OCI-LY7 (cell line): ENCODE measurements at regions not wholly inside any gene's neighbourhood (a gene's known extent, or its start where the extent isn't known, plus 50 kb on each side); places are given as distances from the start of the nearest gene placed in this dataset.

Experiments used
- EZH2phosphoT487 ChIP-seq: fragments of 200-600 bp; sonication (generic); IDR thresholded peaks from 2 replicates; pipeline ENCODE4 v1.6.1; 2018; ENCODE audit warnings: low read depth, borderline replicate concordance, mild to moderate bottlenecking, mixed run types, antibody characterized with exemption, low read length, moderate library complexity, mixed read lengths
- TF ChIP-seq, protein P1 (sequence below): fragments of 200-600 bp; sonication (generic); conservative IDR thresholded peaks from 2 replicates; pipeline ENCODE4 v1.5.1; 2014; ENCODE audit warnings: mild to moderate bottlenecking, antibody characterized with exemption, low read length, moderate library complexity, mixed read lengths

DNA sequence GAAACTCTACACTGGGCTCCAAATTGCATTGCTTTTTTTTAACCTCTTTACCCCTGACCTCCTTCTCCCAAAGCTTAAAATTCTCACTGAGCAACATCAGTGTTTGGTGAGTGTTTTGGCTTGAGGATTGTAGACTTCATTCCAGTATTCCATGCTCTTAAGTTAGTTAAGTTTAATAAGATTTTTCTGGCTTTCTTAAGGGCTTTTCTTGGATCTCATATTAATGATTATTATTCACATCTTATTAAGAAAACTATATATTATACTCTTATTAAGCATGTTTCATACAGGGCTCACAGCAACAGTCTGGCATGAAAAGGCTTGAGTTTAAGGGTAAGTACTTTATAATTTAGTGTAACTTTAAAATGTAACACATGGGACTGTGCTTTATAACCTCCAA is 141.8 kb downstream of the DISP1 start:
- TF ChIP-seq, protein P1, sequence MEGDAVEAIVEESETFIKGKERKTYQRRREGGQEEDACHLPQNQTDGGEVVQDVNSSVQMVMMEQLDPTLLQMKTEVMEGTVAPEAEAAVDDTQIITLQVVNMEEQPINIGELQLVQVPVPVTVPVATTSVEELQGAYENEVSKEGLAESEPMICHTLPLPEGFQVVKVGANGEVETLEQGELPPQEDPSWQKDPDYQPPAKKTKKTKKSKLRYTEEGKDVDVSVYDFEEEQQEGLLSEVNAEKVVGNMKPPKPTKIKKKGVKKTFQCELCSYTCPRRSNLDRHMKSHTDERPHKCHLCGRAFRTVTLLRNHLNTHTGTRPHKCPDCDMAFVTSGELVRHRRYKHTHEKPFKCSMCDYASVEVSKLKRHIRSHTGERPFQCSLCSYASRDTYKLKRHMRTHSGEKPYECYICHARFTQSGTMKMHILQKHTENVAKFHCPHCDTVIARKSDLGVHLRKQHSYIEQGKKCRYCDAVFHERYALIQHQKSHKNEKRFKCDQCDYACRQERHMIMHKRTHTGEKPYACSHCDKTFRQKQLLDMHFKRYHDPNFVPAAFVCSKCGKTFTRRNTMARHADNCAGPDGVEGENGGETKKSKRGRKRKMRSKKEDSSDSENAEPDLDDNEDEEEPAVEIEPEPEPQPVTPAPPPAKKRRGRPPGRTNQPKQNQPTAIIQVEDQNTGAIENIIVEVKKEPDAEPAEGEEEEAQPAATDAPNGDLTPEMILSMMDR, result no peak
- TF ChIP-seq EZH2phosphoT487, result no peak
